ENCODE measurements at regions not wholly inside any gene's neighbourhood (a gene's known extent, or its start where the extent isn't known, plus 50 kb on each side); places are given as distances from the start of the nearest gene placed in this dataset.

DNA sequence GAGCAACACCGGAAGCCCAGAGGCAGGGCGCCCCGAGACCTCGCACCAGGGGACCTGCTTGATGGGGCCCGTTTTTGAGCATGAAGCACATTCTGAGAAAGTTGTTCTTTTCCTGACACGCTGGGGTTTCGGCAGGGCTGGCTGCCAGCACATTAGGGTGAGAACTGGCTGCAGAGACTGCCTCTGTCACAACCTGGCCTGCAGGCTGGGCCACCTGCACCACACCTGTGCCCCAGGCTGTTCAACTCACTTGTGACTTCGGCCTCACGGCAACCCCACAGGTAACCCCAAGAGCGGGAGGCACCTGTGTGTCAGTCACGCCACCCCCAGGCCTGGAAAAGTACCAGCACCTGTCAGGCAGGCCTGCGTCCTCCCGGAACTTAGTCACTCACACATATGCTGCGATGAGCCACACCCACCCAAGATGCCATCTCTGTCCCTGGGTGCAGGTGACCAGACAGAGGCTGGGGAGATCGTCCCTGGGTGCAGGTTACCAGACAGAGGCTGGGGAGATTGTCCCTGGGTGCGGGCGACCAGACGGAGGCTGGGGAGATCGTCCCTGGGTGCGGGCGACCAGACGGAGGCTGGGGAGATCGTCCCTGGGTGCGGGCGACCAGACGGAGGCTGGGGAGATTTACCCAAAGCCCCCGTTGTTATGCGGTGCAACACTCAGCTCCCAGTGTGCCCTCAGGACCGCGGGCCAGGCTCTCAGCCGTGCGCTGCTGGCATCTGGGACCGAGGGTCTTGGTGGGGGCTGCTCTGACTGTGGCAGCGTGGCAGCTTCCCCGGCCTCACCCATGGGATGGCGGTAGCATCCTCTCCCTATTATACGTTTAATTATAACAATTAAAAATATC, 82.5 kb upstream of the BHLHE23 start:
- no peak for DNase-seq (ENCODE audit: low read depth in 1 of 2, low spot score in 1 of 2)
- no peak for TF ChIP-seq ESRRA (IDR thresholded peaks at IDR 0.05; ENCODE audit: borderline replicate concordance, low read length)
- Histone ChIP-seq H3K4me3 (no peak overlapping the region), H3K27ac (no peak overlapping the region), H3K9me3 (no peaks in the 10 kb centered on the region), H3K4me2 (no peak overlapping the region), H3K4me1 (no peaks in the 10 kb centered on the region)
- POLR2A ChIA-PET: no interaction called here
- no peak for FAIRE-seq
- CTCF ChIA-PET: interaction anchor here (1.1 kb wide), 1 partner anchor 34 kb away, joined by 3 read pairs; no protein-coding TSS in a partner anchor
- WGBS (ENCODE audit: missing lambda C conversion rate): 48% methylated on average over 36 of the region's 37 CpGs
- no peak for ATAC-seq

- ChIA-PET POLR2A (no interaction called here), CTCF (no interaction called here)
- WGBS (ENCODE audit: missing lambda C conversion rate): 25% methylated on average over 29 of the region's 32 CpGs
- Histone ChIP-seq H3K9me3 (no peaks in the 10 kb centered on the region), H3K4me2 (no peak overlapping the region), H3K4me1 (no peaks in the 10 kb centered on the region), H3K4me3 (no peak overlapping the region), H3K27ac (no peak overlapping the region)
- DNase-seq (ENCODE audit: low read depth in 1 of 2, low spot score in 1 of 2) (no peak), ATAC-seq (no peak), FAIRE-seq (no peak)
- TF ChIP-seq ZC3H11A (IDR thresholded peaks at IDR 0.05) (no peak), TFCP2L1 (CRISPR knock-in tag; IDR thresholded peaks at IDR 0.05) (no peak), RCOR1 (IDR thresholded peaks at IDR 0.05; ENCODE audit: low read depth, low read length) (no peak), HEYL (CRISPR knock-in tag; IDR thresholded peaks at IDR 0.05) (no peak), GATA3 (IDR thresholded peaks at IDR 0.05; ENCODE audit: borderline replicate concordance) (no peak), RARB (CRISPR knock-in tag; IDR thresholded peaks at IDR 0.05) (no peak), NFE2L2 (conservative IDR thresholded peaks at IDR 0.05; ENCODE audit: low read length) (no peak), ATOH8 (CRISPR knock-in tag; IDR thresholded peaks at IDR 0.05; ENCODE audit: low read depth) (no peak), KDM5A (IDR thresholded peaks at IDR 0.05) (no peak), POLR2AphosphoS2 (conservative IDR thresholded peaks at IDR 0.05; ENCODE audit: low read length) (no peak), MYC (IDR thresholded peaks at IDR 0.05; ENCODE audit: borderline replicate concordance, low read length) (no peak)
- TF ChIP-seq, protein P1, sequence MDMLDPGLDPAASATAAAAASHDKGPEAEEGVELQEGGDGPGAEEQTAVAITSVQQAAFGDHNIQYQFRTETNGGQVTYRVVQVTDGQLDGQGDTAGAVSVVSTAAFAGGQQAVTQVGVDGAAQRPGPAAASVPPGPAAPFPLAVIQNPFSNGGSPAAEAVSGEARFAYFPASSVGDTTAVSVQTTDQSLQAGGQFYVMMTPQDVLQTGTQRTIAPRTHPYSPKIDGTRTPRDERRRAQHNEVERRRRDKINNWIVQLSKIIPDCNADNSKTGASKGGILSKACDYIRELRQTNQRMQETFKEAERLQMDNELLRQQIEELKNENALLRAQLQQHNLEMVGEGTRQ (IDR thresholded peaks at IDR 0.05): no peak
- TF ChIP-seq, protein P2, sequence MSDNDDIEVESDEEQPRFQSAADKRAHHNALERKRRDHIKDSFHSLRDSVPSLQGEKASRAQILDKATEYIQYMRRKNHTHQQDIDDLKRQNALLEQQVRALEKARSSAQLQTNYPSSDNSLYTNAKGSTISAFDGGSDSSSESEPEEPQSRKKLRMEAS (IDR thresholded peaks at IDR 0.05): no peak
Measured at GRCh38 chr20:63087872-63088680, 81.3 kb upstream of the BHLHE23 start.

GRCh38 chr20:63087236-63087871, 80.6 kb upstream of the BHLHE23 start:
- ChIA-PET POLR2A (no interaction called here), CTCF (no interaction called here)
- Histone ChIP-seq H3K27ac (no peak overlapping the region), H3K4me2 (no peak overlapping the region), H3K9me3 (no peaks in the 10 kb centered on the region), H3K4me3 (no peak overlapping the region), H3K4me1 (no peaks in the 10 kb centered on the region)
- WGBS (ENCODE audit: missing lambda C conversion rate): 48% methylated on average over 27 of the region's 29 CpGs
- no peak for DNase-seq (ENCODE audit: low read depth in 1 of 2, low spot score in 1 of 2)
- no peak for TF ChIP-seq TFCP2L1 (CRISPR knock-in tag; IDR thresholded peaks at IDR 0.05)
- no peak for FAIRE-seq
- no peak; a peak in 1 of 6 replicates for ATAC-seq
